ENCODE measurements at regions not wholly inside any gene's neighbourhood (a gene's known extent, or its start where the extent isn't known, plus 50 kb on each side); places are given as distances from the start of the nearest gene placed in this dataset.

GRCh38 chr5:66368811-66369210 is 224.7 kb downstream of the SREK1 start:
- Histone ChIP-seq H4K20me1 (ENCODE audit: insufficient read depth) (no peaks in the 10 kb centered on the region), H3K9me2 (no peaks in the 10 kb centered on the region), H3K9me3 (no peaks in the 10 kb centered on the region), H3K36me3 (replicated peaks in 1 of 2; ENCODE audit: control insufficient read depth in 1 of 2, insufficient read depth in 2 of 2, low read length in 1 of 2) (no peaks in the 10 kb centered on the region), H3K9ac (no peak overlapping the region), H3K4me3 (ENCODE audit: low read depth in 2 of 2, low read length in 1 of 2) (no peak overlapping the region), H3K4me1 (ENCODE audit: control insufficient read depth in 1 of 2, insufficient read depth in 2 of 2, low read depth in 1 of 2, low read length in 1 of 2) (no peaks in the 10 kb centered on the region), H2AFZ (ENCODE audit: low read depth) (no peak overlapping the region), H3K27me3 (ENCODE audit: insufficient read depth) (no peaks in the 10 kb centered on the region), H3K27ac (ENCODE audit: low read depth in 2 of 2, low read length in 1 of 2) (no peak overlapping the region), H3K4me2 (no peak overlapping the region), H3K79me2 (ENCODE audit: insufficient read depth) (no peaks in the 10 kb centered on the region), H3F3A (replicated peaks; ENCODE audit: insufficient read depth) (no peaks in the 10 kb centered on the region)
- DNase-seq = no peak
- TF ChIP-seq FOSL2 (IDR thresholded peaks at IDR 0.05; ENCODE audit: borderline replicate concordance, low read depth) (no peak), GATA2 (CRISPR knock-in tag; IDR thresholded peaks at IDR 0.05) (no peak), RFX5 (IDR thresholded peaks at IDR 0.05; ENCODE audit: low read length) (no peak), MAX (IDR thresholded peaks at IDR 0.05; ENCODE audit: low read depth) (no peak), POLR2AphosphoS5 (IDR thresholded peaks at IDR 0.05; ENCODE audit: low read depth, low read length) (no peak), IRF3 (IDR thresholded peaks at IDR 0.05; ENCODE audit: low read depth, low read length) (no peak), FOXJ3 (CRISPR knock-in tag; IDR thresholded peaks at IDR 0.05) (no peak)
- ChIA-PET CTCF (interaction anchor here (1.1 to 2.4 kb wide), 3 partner anchors 10 to 61 kb away, joined by 3 to 7 read pairs (median 6); no protein-coding TSS in a partner anchor), POLR2A (no interaction called here)
- 11% methylated on average over 2 of the region's 2 CpGs for WGBS (ENCODE audit: low lambda C conversion rate)

- Histone ChIP-seq H3F3A (replicated peaks; ENCODE audit: insufficient read depth) (no peaks in the 10 kb centered on the region), H3K79me2 (ENCODE audit: insufficient read depth) (no peaks in the 10 kb centered on the region), H3K4me3 (ENCODE audit: low read depth in 2 of 2, low read length in 1 of 2) (no peak overlapping the region), H3K27me3 (ENCODE audit: insufficient read depth) (no peaks in the 10 kb centered on the region), H3K4me2 (no peak overlapping the region), H3K36me3 (replicated peaks in 1 of 2; ENCODE audit: control insufficient read depth in 1 of 2, insufficient read depth in 2 of 2, low read length in 1 of 2) (no peaks in the 10 kb centered on the region), H4K20me1 (ENCODE audit: insufficient read depth) (no peaks in the 10 kb centered on the region), H2AFZ (ENCODE audit: low read depth) (no peak overlapping the region), H3K4me1 (ENCODE audit: control insufficient read depth in 1 of 2, insufficient read depth in 2 of 2, low read depth in 1 of 2, low read length in 1 of 2) (no peaks in the 10 kb centered on the region), H3K9me2 (no peaks in the 10 kb centered on the region), H3K27ac (ENCODE audit: low read depth in 2 of 2, low read length in 1 of 2) (no peak overlapping the region), H3K9ac (no peak overlapping the region), H3K9me3 (no peaks in the 10 kb centered on the region)
- no peak for TF ChIP-seq USF2 (IDR thresholded peaks at IDR 0.05; ENCODE audit: borderline replicate concordance, low read depth, low read length)
- TF ChIP-seq RCOR1 (IDR thresholded peaks at IDR 0.05; ENCODE audit: low read length) = no peak
- TF ChIP-seq NFIC (IDR thresholded peaks at IDR 0.05; ENCODE audit: borderline replicate concordance) = no peak
- no peak for TF ChIP-seq ELF1 (IDR thresholded peaks at IDR 0.05)
- no peak for TF ChIP-seq CTCF (IDR thresholded peaks at IDR 0.05)
- TF ChIP-seq YY1 (IDR thresholded peaks at IDR 0.05; ENCODE audit: low read depth) = no peak
- TF ChIP-seq SMC3 (IDR thresholded peaks at IDR 0.05; ENCODE audit: low read depth, low read length) = no peak
- no peak for TF ChIP-seq MEF2A (IDR thresholded peaks at IDR 0.05; ENCODE audit: borderline replicate concordance, low read depth)
- no peak for TF ChIP-seq CHD2 (IDR thresholded peaks at IDR 0.05; ENCODE audit: low read length, partially characterized antibody)
- no peak for TF ChIP-seq RFX5 (IDR thresholded peaks at IDR 0.05; ENCODE audit: low read length)
- no peak for TF ChIP-seq ZBTB33 (IDR thresholded peaks at IDR 0.05; ENCODE audit: borderline replicate concordance, low read depth)
- TF ChIP-seq RAD21 (IDR thresholded peaks at IDR 0.05; ENCODE audit: low read length) = no peak
- no peak for TF ChIP-seq TEAD4 (IDR thresholded peaks at IDR 0.05; ENCODE audit: borderline replicate concordance, insufficient read depth)
- TF ChIP-seq NRF1 (IDR thresholded peaks at IDR 0.05; ENCODE audit: low read depth, low read length) = no peak
- no peak for TF ChIP-seq SIN3A (IDR thresholded peaks at IDR 0.05; ENCODE audit: borderline replicate concordance, low read depth, low read length)
- no peak for TF ChIP-seq GABPA (IDR thresholded peaks at IDR 0.05; ENCODE audit: low read depth)
- DNase-seq = no peak
- ChIA-PET CTCF (no interaction called here), POLR2A (no interaction called here)
Observed at GRCh38 chr5:66377747-66378146, 218.4 kb upstream of the MAST4 start.
